HFF-Myc (cell line): ENCODE measurements at regions not wholly inside any gene's neighbourhood (a gene's known extent, or its start where the extent isn't known, plus 50 kb on each side); places are given as distances from the start of the nearest gene placed in this dataset.

Experiments
- DNase-seq: peaks from one replicate; pipeline ENCODE4 v3.0.0-alpha.2; 2011; ENCODE audit warnings: low read depth; ENCODE audit errors: extremely low read depth
- H3K4me3 ChIP-seq: replicated peaks from 2 replicates; pipeline ENCODE4 v1.5.1; 2011; ENCODE audit warnings: low read depth, mild to moderate bottlenecking, control low read depth, low read length
- TF ChIP-seq, protein P1 (sequence below): IDR thresholded peaks from 2 replicates; pipeline ENCODE4 v1.5.1; 2012; ENCODE audit warnings: mild to moderate bottlenecking, low read depth, low read length, control low read depth; ENCODE audit errors: missing control alignments

DNA sequence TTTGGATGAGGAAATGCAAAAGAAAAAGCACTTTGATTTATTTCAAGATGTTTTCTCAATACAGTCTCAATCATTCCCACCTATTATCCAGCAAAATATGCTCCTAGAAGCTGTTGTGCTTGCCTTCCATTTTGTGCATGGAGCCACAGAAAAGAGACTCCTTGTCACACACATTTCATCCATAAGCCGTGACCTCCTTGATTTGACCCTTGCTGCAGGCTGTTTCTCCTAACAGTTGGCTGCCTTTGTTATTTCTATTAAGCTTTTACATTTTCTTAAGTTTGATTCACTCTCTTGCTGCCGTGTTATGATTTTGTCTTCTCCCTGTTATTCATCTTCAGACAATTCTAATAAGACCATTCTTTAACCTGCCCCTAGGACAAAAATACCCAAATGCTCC lies 124.2 kb upstream of the PLAAT1 start:
- no peak for DNase-seq
- no peak overlapping the region for H3K4me3 ChIP-seq
- TF ChIP-seq, protein P1, sequence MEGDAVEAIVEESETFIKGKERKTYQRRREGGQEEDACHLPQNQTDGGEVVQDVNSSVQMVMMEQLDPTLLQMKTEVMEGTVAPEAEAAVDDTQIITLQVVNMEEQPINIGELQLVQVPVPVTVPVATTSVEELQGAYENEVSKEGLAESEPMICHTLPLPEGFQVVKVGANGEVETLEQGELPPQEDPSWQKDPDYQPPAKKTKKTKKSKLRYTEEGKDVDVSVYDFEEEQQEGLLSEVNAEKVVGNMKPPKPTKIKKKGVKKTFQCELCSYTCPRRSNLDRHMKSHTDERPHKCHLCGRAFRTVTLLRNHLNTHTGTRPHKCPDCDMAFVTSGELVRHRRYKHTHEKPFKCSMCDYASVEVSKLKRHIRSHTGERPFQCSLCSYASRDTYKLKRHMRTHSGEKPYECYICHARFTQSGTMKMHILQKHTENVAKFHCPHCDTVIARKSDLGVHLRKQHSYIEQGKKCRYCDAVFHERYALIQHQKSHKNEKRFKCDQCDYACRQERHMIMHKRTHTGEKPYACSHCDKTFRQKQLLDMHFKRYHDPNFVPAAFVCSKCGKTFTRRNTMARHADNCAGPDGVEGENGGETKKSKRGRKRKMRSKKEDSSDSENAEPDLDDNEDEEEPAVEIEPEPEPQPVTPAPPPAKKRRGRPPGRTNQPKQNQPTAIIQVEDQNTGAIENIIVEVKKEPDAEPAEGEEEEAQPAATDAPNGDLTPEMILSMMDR: no peak

DNA sequence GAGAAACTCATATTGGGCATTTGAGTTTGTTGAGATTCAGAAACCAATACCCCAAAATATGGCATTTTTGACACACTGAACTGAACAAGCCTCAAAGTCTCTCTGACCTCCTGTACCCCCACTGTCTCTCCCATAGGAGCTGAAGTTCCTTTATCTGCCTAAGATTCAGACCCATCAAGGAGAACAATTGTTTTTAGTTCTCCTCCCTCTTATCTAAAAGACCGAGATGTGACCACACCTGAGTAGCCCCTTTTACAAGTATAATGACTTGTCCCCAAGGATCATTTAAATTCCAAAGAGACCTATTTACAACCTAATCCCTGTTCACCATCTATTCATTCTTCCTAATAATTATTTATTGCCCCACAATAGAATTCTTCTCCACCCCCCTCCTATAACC lies 122.1 kb upstream of the PLAAT1 start:
- H3K4me3 ChIP-seq: no peak overlapping the region
- TF ChIP-seq, protein P1: no peak
- no peak for DNase-seq

DNA sequence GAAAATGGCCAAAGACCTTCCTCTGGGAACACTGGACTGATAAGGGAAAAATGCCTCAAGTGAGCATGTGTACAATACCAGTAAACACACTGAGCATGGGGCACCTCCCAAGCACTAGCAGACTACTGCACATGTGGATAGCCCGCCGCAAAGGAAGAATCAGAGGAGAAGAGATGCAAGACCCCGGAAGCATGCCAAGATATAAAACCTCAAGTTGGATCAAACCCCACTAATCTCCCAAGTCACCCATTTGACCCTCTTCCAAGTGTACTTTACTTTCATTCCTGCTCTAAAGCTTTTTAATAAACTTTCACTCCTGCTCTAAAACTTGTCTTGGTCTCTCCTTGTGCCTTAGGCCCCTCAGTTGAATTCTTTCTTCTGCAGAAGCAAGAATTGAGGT lies 121.1 kb upstream of the PLAAT1 start:
- TF ChIP-seq, protein P1: no peak
- no peak for DNase-seq
- no peak overlapping the region for H3K4me3 ChIP-seq

DNA sequence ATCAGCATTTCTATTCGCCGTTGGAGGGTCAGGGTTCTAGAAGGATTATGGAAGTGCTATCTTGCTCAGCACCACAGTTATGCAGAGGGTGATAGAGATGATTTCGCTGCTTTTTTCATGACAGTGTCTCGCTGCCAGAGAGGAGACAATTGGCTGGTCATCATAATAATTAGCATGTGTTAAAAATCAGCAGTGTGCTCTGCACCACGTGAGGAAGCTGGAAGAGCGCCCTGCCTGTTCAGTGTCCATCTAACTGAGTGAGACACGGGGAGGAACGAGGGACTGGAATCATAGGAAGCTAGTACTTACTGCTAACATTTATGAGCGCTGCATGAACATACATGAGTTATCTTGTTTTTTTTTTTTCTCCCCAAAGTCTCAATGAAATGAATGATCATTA lies 116.2 kb upstream of the PLAAT1 start:
- TF ChIP-seq, protein P1: no peak
- DNase-seq: no peak

DNA sequence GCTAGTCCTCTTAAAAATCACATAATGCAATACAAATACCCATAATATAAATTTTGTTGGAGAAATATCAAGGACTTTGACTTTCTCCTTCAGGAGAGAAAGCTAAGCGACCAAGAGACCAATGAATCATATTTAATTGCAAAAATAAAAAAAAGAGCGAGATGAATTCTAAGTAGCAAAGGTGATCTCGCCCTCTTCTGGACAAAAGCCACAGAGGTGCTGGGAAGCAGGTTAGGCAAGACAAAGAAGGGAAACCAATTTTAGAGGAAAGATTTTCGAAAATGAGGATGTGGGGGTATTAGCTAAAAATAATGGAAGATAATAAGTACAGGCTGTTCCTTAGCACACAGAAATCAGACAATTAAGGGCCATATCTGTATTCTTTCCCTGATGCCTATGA lies 111.4 kb upstream of the PLAAT1 start:
- TF ChIP-seq, protein P1: no peak
- no peak for DNase-seq

More for the DNA sequence above, 116.2 kb upstream of the PLAAT1 start:
- H3K4me3 ChIP-seq: no peak overlapping the region

DNA sequence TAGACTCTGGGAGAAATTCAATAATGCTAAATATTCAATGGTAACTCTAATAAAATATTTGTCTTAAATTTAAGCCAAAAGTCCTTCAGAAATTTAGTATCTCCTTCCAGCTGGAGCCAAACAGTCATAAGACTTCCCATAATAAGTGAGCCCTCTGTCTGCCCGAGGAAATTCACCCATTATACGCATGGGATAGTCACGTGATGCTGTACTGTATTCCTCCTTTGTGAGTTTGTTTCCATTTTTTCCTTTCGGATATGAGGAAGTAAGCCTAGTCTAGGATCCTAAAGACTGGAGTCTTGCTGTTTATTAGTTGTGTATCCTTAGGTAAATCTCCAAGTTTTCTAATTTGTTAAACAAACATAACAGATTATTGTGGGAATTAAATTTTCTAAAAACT lies 110.4 kb upstream of the PLAAT1 start:
- TF ChIP-seq, protein P1: no peak
- H3K4me3 ChIP-seq: no peak overlapping the region
- no peak for DNase-seq

More for the DNA sequence above, 111.4 kb upstream of the PLAAT1 start:
- H3K4me3 ChIP-seq: no peak overlapping the region

DNA sequence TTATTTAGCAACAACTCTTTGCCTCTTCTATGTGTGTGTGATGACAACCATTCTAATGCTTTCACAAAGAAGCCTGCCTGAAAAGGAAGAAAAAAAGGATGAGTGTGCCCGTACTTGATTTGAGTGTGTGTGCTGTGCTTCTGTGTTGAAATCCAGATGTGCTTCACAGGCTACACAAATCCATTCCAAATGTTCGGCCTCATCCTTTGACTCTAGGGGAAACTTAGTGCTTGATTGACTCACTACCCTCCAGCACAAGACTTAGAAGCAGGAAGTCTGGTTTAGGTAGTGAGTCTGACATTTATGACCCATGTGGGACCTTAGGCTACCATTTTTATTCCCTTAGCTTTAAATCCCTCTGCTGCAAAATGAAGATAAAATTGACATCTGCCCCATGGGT lies 108.8 kb upstream of the PLAAT1 start:
- H3K4me3 ChIP-seq: no peak overlapping the region
- TF ChIP-seq, protein P1: no peak
- DNase-seq: peak; percentile 4
